CD8-positive, alpha-beta memory T cell (primary cell): ENCODE measurements at regions not wholly inside any gene's neighbourhood (a gene's known extent, or its start where the extent isn't known, plus 50 kb on each side); places are given as distances from the start of the nearest gene placed in this dataset.

Source experiments
- CTCF ChIA-PET: fragments of 350-600 bp; sonication (Branson Sonifier 250); formaldehyde crosslinking; loops from one replicate; lab custom pipeline; 2021; ENCODE audit warnings: antibody characterized with exemption; lab: Charles Lee
- POLR2A ChIA-PET: fragments of 350-600 bp; sonication (Branson Sonifier 250); formaldehyde crosslinking; loops from one replicate; lab custom pipeline; 2021; ENCODE audit warnings: antibody characterized with exemption; lab: Charles Lee
- DNase-seq, 5 donors: peaks; one replicate each; pipeline versions ENCODE4 v3.0.0 to v3.0.0-alpha.2; 2020 to 2022; ENCODE audit warnings: mixed read lengths in 1 of 5
- H3K27ac ChIP-seq: one replicate; pipeline ENCODE4 v1.7.0; 2013; ENCODE audit warnings: low read depth, mild to moderate bottlenecking, low read length, moderate library complexity
- H3K27me3 ChIP-seq: 2 replicates; pipeline ENCODE4 v1.7.0; 2013; ENCODE audit warnings: low read length, mild to moderate bottlenecking; ENCODE audit not compliant: insufficient read depth, poor library complexity, severe bottlenecking
- H3K36me3 ChIP-seq: 2 replicates; pipeline ENCODE4 v1.7.0; 2013; ENCODE audit warnings: mild to moderate bottlenecking, low read length, moderate library complexity; ENCODE audit not compliant: insufficient read depth
- H3K4me1 ChIP-seq: 2 replicates; pipeline ENCODE4 v1.7.0; 2013; ENCODE audit warnings: mild to moderate bottlenecking, low read length, moderate library complexity; ENCODE audit not compliant: insufficient read depth
- H3K4me3 ChIP-seq: 2 replicates; pipeline ENCODE4 v1.7.0; 2013; ENCODE audit warnings: mild to moderate bottlenecking, low read length
- H3K9me3 ChIP-seq: 2 replicates; pipeline ENCODE4 v1.7.0; 2013; ENCODE audit warnings: mild to moderate bottlenecking, low read length
- H3K27ac Mint-ChIP-seq, 8 donors: one replicate each; pipeline ENCODE4 v1.8.0; 2020 to 2021; ENCODE audit warnings: mixed read lengths in 8 of 8, mild to moderate bottlenecking in 6 of 8, inconsistent platforms in 3 of 8, moderate library complexity in 3 of 8
- H3K27me3 Mint-ChIP-seq, 2 donors: one replicate each; pipeline ENCODE4 v1.8.0; 2020 to 2021; ENCODE audit warnings: mixed read lengths in 2 of 2, mild to moderate bottlenecking in 1 of 2, moderate library complexity in 1 of 2
- H3K36me3 Mint-ChIP-seq, 3 donors: one replicate each; pipeline ENCODE4 v1.8.0; 2020 to 2021; ENCODE audit warnings: mixed read lengths in 3 of 3, inconsistent platforms in 1 of 3, mild to moderate bottlenecking in 1 of 3
- H3K4me1 Mint-ChIP-seq, 3 donors: one replicate each; pipeline ENCODE4 v1.8.0; 2020 to 2021; ENCODE audit warnings: mixed read lengths in 3 of 3, inconsistent platforms in 1 of 3, mild to moderate bottlenecking in 1 of 3
- H3K4me3 Mint-ChIP-seq, 7 donors: one replicate each; pipeline ENCODE4 v1.8.0; 2020 to 2021; ENCODE audit warnings: mixed read lengths in 7 of 7, mild to moderate bottlenecking in 6 of 7, moderate library complexity in 4 of 7, inconsistent platforms in 2 of 7
- H3K9me3 Mint-ChIP-seq, 5 donors: one replicate each; pipeline ENCODE4 v1.8.0; 2020 to 2022; ENCODE audit warnings: mixed read lengths in 5 of 5, mild to moderate bottlenecking in 3 of 5, moderate library complexity in 2 of 5, inconsistent platforms in 1 of 5

DNA sequence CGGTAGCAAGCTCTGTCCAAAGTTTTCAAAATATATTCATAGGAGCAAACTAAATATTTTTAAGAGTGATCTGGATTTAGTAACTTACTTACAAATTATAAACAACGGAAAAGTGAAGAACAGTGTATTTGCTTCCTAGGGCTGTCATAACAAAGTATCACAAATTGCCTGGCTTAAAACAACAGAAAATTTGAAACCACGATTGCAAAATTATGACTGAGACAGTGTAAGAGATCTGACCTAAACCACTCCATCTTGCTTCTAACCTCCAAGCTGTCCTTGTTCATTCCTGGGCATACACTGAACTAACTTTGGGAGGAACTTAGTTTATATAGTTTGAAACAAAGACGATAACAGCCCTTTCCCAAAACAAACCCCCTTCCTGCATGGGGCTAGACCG, 202.0 kb upstream of the CDH6 start:
- no peak overlapping the region for H3K27ac ChIP-seq
- H3K36me3 ChIP-seq: no peaks in the 10 kb centered on the region
- H3K27me3 ChIP-seq: no peaks in the 10 kb centered on the region
- Mint-ChIP-seq H3K27ac (no peak overlapping the region), H3K36me3 (no peaks in the 10 kb centered on the region), H3K4me1 (no peaks in the 10 kb centered on the region), H3K9me3 (peaks cover 10 to 27% (median 13%) of the 10 kb centered on the region in 5 donors), H3K27me3 (no peaks in the 10 kb centered on the region), H3K4me3 (no peak overlapping the region)
- H3K4me1 ChIP-seq: no peaks in the 10 kb centered on the region
- ChIA-PET CTCF (no interaction called here), POLR2A (no interaction called here)
- H3K4me3 ChIP-seq: no peak overlapping the region
- DNase-seq: no peak
- H3K9me3 ChIP-seq: no peaks in the 10 kb centered on the region

DNA sequence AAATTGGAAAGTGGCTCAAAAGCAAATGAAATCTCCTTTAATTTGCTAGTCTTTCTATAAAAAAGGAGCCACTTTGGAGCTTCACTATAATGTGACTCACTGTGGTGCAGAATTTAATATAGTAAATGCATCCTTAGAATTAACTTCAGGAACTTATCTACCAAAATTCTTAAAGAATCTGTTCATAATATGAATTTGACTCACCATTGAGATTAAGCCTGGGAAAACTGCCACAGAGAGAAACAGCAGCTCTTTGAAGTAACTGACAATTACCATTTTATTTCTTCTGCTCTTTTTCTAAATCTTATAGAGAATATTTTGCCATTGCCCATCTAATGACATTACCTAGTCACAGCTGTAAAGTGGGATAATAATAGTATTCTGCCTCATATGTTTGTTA, 211.9 kb upstream of the CDH6 start:
- no peaks in the 10 kb centered on the region for H3K27me3 ChIP-seq
- H3K36me3 ChIP-seq: no peaks in the 10 kb centered on the region
- Mint-ChIP-seq H3K36me3 (no peaks in the 10 kb centered on the region), H3K9me3 (peaks cover 2 to 20% (median 5%) of the 10 kb centered on the region in 5 donors), H3K27ac (no peak overlapping the region), H3K27me3 (no peaks in the 10 kb centered on the region), H3K4me1 (no peaks in the 10 kb centered on the region), H3K4me3 (no peak overlapping the region)
- no peaks in the 10 kb centered on the region for H3K4me1 ChIP-seq
- H3K9me3 ChIP-seq: no peaks in the 10 kb centered on the region
- ChIA-PET CTCF (no interaction called here), POLR2A (no interaction called here)
- H3K27ac ChIP-seq: no peak overlapping the region
- DNase-seq: no peak
- no peak overlapping the region for H3K4me3 ChIP-seq

DNA sequence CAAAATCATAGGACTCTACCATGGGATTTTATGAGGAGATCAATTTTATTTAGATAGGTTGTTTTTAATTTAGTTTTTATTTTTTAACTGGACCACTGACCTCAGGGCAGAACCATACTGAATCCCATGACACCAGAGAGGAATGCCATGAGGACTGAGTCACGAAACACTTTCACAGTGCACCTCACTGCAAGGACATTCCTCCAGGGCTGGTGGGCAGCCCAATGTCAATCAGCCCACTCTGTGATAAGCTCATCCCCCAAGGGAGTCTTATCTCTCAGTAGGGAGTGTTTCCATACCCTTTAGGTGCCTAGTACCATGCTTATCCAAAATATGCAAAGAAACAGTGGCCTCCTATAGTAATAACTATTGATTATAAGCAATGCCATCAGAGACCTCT, 224.5 kb upstream of the CDH6 start:
- Histone ChIP-seq H3K27me3 (no peaks in the 10 kb centered on the region), H3K9me3 (no peaks in the 10 kb centered on the region), H3K4me1 (no peaks in the 10 kb centered on the region), H3K36me3 (no peaks in the 10 kb centered on the region), H3K27ac (no peak overlapping the region), H3K4me3 (no peak overlapping the region)
- no peak overlapping the region for H3K27ac Mint-ChIP-seq
- no peak overlapping the region for H3K4me3 Mint-ChIP-seq
- no peaks in the 10 kb centered on the region for H3K4me1 Mint-ChIP-seq
- peaks cover 0 to 22% (median 4%) of the 10 kb centered on the region in 5 donors for H3K9me3 Mint-ChIP-seq
- H3K27me3 Mint-ChIP-seq: no peaks in the 10 kb centered on the region
- no peak for DNase-seq
- no peaks in the 10 kb centered on the region for H3K36me3 Mint-ChIP-seq
- CTCF ChIA-PET: no interaction called here
- POLR2A ChIA-PET: no interaction called here

DNA sequence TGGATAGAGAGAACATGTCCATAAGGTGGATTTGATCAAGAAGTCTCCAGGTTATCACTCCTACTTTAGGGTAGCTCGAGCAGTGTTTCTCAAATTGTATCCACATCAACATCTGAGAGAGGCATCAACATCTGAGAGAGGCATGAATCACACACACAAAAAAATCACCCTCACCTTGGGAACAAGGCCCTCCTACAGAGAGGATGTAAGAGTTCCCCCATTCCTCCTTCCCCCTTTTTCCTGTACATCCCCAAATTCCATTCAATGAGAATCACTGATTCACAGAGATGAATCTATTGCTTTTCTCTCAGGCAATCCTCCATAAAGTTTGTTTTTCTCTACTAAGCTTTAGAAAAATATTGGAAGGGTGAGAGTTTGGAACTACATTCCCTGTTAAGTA, 233.4 kb upstream of the CDH6 start:
- H3K36me3 Mint-ChIP-seq: no peaks in the 10 kb centered on the region
- H3K9me3 ChIP-seq: no peaks in the 10 kb centered on the region
- POLR2A ChIA-PET: no interaction called here
- no peaks in the 10 kb centered on the region for H3K36me3 ChIP-seq
- no peaks in the 10 kb centered on the region for H3K27me3 Mint-ChIP-seq
- no peak overlapping the region for H3K27ac ChIP-seq
- no peaks in the 10 kb centered on the region for H3K4me1 Mint-ChIP-seq
- H3K27me3 ChIP-seq: no peaks in the 10 kb centered on the region
- no peaks in the 10 kb centered on the region for H3K4me1 ChIP-seq
- H3K27ac Mint-ChIP-seq: no peak overlapping the region
- peaks cover 0 to 17% (median 5%) of the 10 kb centered on the region in 5 donors for H3K9me3 Mint-ChIP-seq
- H3K4me3 Mint-ChIP-seq: no peak overlapping the region
- no peak for DNase-seq
- no peak overlapping the region for H3K4me3 ChIP-seq
- CTCF ChIA-PET: no interaction called here

DNA sequence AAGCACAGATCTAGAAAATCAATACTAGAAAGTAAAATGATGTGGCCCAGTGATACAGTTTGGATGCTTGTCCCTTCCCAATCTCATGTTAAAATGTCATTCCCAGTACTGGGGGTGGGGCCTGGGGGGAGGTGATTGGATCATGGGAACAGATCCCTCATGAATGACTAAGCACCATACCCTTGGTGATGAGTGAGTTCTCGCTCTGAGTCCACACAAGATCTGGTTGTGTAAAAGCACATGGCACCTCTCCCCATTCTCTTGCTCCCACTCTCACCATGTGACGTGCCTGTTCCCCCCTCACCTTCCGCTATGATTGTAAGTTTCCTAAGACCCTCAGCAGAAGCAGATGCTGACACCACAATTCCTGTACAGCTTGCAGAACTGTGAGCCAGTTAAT, 234.2 kb upstream of the CDH6 start:
- DNase-seq: no peak
- Histone ChIP-seq H3K4me1 (no peaks in the 10 kb centered on the region), H3K4me3 (no peak overlapping the region), H3K36me3 (no peaks in the 10 kb centered on the region), H3K27ac (no peak overlapping the region), H3K27me3 (no peaks in the 10 kb centered on the region), H3K9me3 (no peaks in the 10 kb centered on the region)
- Mint-ChIP-seq H3K36me3 (no peaks in the 10 kb centered on the region), H3K27me3 (no peaks in the 10 kb centered on the region), H3K9me3 (peaks cover 0 to 15% (median 4%) of the 10 kb centered on the region in 5 donors), H3K4me3 (no peak overlapping the region), H3K4me1 (no peaks in the 10 kb centered on the region), H3K27ac (no peak overlapping the region)
- POLR2A ChIA-PET: no interaction called here
- CTCF ChIA-PET: no interaction called here

DNA sequence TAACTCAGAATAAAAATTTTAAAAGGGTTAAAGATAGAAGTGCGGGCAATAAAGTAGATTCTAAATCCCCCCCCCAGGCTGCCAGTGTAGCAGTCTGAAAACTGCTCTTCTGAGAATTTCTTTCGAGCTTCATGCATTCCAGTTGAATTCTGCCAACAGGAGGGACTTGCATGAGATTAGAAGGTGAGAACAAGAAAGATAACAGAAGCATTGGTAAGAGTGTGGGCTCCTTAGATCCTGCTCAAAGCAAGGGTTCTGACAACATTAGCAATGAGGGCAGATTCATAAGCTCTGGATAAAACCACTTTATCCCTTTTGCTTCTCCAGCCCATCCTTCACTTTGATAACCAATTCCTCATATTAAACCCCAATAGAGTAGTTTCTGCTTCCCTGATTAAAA, 235.9 kb upstream of the CDH6 start:
- Histone ChIP-seq H3K36me3 (no peaks in the 10 kb centered on the region), H3K4me3 (no peak overlapping the region), H3K27ac (no peak overlapping the region), H3K9me3 (no peaks in the 10 kb centered on the region), H3K27me3 (no peaks in the 10 kb centered on the region), H3K4me1 (no peaks in the 10 kb centered on the region)
- H3K9me3 Mint-ChIP-seq: peaks cover 0 to 14% (median 8%) of the 10 kb centered on the region in 5 donors
- no peak for DNase-seq
- H3K27me3 Mint-ChIP-seq: no peaks in the 10 kb centered on the region
- POLR2A ChIA-PET: no interaction called here
- no peaks in the 10 kb centered on the region for H3K4me1 Mint-ChIP-seq
- no peaks in the 10 kb centered on the region for H3K36me3 Mint-ChIP-seq
- CTCF ChIA-PET: no interaction called here
- no peak overlapping the region for H3K4me3 Mint-ChIP-seq
- H3K27ac Mint-ChIP-seq: no peak overlapping the region

DNA sequence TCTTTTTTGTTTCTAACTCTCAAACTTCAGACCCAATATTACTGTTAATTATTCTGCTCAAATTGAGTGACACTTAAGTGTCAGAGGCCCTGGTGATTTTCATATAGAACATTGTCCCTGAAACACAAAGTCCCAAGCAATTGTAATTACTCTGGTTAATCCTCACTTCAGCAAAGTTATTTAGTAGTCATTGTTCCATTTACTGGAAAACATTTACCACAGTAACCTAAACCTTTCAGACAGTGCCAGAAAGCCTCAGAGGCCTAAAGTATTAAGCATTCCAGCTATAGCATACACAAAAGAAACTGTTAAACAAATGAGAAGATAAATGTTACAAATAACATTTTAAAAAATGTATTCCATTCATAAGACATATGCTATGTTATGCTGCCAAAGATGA, 237.2 kb upstream of the CDH6 start:
- H3K4me1 Mint-ChIP-seq: no peaks in the 10 kb centered on the region
- POLR2A ChIA-PET: no interaction called here
- peaks cover 0 to 14% (median 8%) of the 10 kb centered on the region in 5 donors for H3K9me3 Mint-ChIP-seq
- H3K27ac Mint-ChIP-seq: no peak overlapping the region
- Histone ChIP-seq H3K27ac (no peak overlapping the region), H3K27me3 (no peaks in the 10 kb centered on the region), H3K4me3 (no peak overlapping the region), H3K4me1 (no peaks in the 10 kb centered on the region), H3K36me3 (no peaks in the 10 kb centered on the region), H3K9me3 (no peaks in the 10 kb centered on the region)
- DNase-seq: no peak
- CTCF ChIA-PET: no interaction called here
- H3K27me3 Mint-ChIP-seq: no peaks in the 10 kb centered on the region
- no peak overlapping the region for H3K4me3 Mint-ChIP-seq
- H3K36me3 Mint-ChIP-seq: no peaks in the 10 kb centered on the region

DNA sequence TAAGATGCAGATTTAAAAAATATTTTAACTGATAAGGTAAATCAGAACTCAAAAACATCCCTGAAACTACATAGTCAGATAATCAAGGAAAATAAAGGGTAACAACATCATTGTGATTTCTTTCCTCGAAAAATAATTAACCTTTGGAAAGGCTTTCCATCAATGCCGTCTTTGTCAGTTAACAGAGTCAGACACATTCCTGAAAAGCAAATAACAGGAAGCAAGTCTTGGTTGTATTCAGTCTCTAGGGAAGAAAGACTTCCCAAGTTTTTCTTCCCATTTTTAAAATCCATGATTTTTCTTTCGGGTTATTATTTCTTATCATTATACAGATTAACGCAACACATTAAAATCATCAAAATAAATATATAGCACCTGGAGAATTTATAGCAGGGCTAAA, 256.4 kb upstream of the CDH6 start:
- Mint-ChIP-seq H3K9me3 (peaks cover 0 to 34% (median 2%) of the 10 kb centered on the region in 5 donors), H3K27ac (no peak overlapping the region), H3K27me3 (no peaks in the 10 kb centered on the region), H3K4me1 (no peaks in the 10 kb centered on the region), H3K4me3 (no peak overlapping the region), H3K36me3 (no peaks in the 10 kb centered on the region)
- POLR2A ChIA-PET: no interaction called here
- H3K4me1 ChIP-seq: no peaks in the 10 kb centered on the region
- no peaks in the 10 kb centered on the region for H3K27me3 ChIP-seq
- H3K36me3 ChIP-seq: no peaks in the 10 kb centered on the region
- no peaks in the 10 kb centered on the region for H3K9me3 ChIP-seq
- DNase-seq: no peak
- no peak overlapping the region for H3K27ac ChIP-seq
- CTCF ChIA-PET: no interaction called here
- H3K4me3 ChIP-seq: no peak overlapping the region

DNA sequence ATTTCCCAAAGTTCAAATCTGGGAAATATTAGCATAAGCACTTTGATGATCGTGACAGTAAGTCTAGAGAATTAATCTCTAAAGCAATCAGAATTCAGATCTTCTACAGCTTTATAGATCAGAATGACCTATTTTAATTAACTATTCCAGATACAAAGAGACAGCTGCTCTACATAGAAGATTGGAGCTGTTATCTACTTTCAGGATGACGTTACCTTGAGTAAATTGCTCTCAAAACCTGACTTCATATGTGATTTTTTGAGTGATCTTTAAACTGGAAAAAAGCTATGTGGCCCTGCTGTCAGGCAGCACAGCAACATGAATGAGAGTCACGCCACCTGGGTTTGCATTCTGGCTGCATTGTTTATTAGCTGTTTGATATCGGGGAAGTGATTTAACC, 259.9 kb upstream of the CDH6 start:
- no peak overlapping the region for H3K27ac ChIP-seq
- no peaks in the 10 kb centered on the region for H3K4me1 Mint-ChIP-seq
- no peaks in the 10 kb centered on the region for H3K4me1 ChIP-seq
- no peak overlapping the region for H3K4me3 ChIP-seq
- peaks cover 0 to 29% (median 5%) of the 10 kb centered on the region in 5 donors for H3K9me3 Mint-ChIP-seq
- no peaks in the 10 kb centered on the region for H3K27me3 ChIP-seq
- DNase-seq: no peak
- H3K27ac Mint-ChIP-seq: no peak overlapping the region
- no peak overlapping the region for H3K4me3 Mint-ChIP-seq
- no peaks in the 10 kb centered on the region for H3K36me3 ChIP-seq
- ChIA-PET CTCF (no interaction called here), POLR2A (no interaction called here)
- no peaks in the 10 kb centered on the region for H3K36me3 Mint-ChIP-seq
- no peaks in the 10 kb centered on the region for H3K9me3 ChIP-seq
- H3K27me3 Mint-ChIP-seq: no peaks in the 10 kb centered on the region
